GM23338 (cell line): ENCODE measurements at regions not wholly inside any gene's neighbourhood (a gene's known extent, or its start where the extent isn't known, plus 50 kb on each side); places are given as distances from the start of the nearest gene placed in this dataset.

Experiments used
- CTCF ChIP-seq, 2 experiments: fragments of 200-600 bp in 1 of 2; sonication (generic) in 1 of 2; conservative IDR thresholded peaks; 2 replicates each; pipeline versions ENCODE4 v1.5.1 to v1.6.1; 2016 to 2017; ENCODE audit warnings: antibody characterized with exemption in 2 of 2, low read depth in 2 of 2, mild to moderate bottlenecking in 2 of 2, moderate library complexity in 1 of 2
- EZH2 ChIP-seq: fragments of 200-600 bp; sonication (generic); IDR thresholded peaks from one replicate; pipeline ENCODE4 v1.8.0; 2017; ENCODE audit warnings: antibody characterized with exemption, mild to moderate bottlenecking, low read depth; ENCODE audit not compliant: unreplicated experiment
- NANOG ChIP-seq: IDR thresholded peaks from 2 replicates; pipeline ENCODE4 v1.6.1; 2016; ENCODE audit warnings: antibody characterized with exemption, borderline replicate concordance
- POLR2AphosphoS5 ChIP-seq: IDR thresholded peaks from 2 replicates; pipeline ENCODE4 v1.6.1; 2016; ENCODE audit warnings: antibody characterized with exemption, low read depth
- ZNF331 ChIP-seq: fragments of 250-450 bp; sonication (Bioruptor Pico); IDR thresholded peaks from 2 replicates; pipeline ENCODE4 v1.5.0; 2020; ENCODE audit warnings: low read depth, mild to moderate bottlenecking, moderate library complexity

- TF ChIP-seq CTCF (conservative IDR thresholded peaks at IDR 0.05; ENCODE audit: low read depth in 2 of 2), result no peak
- no peak for TF ChIP-seq EZH2
- no peak for TF ChIP-seq POLR2AphosphoS5
- TF ChIP-seq NANOG, result no peak
- no peak for TF ChIP-seq ZNF331 (CRISPR knock-in tag)
Observed at GRCh38 chr20:48040491-48040890, 255.2 kb upstream of the SULF2 start.
